HUES6 (cell line): ENCODE measurements at regions not wholly inside any gene's neighbourhood (a gene's known extent, or its start where the extent isn't known, plus 50 kb on each side); places are given as distances from the start of the nearest gene placed in this dataset.
A peak's percentile ranks its signal among the peaks of the same experiment; 100 is the strongest.
"Not testable (repeated sequence)": the region's sequence is repeated elsewhere in the genome, so short reads cannot be mapped to it uniquely, and the experiment has no call there.

ENCODE experiments used
- H3K27ac ChIP-seq: 2 replicates; pipeline ENCODE4 v1.7.0; 2013; ENCODE audit warnings: low read depth, mild to moderate bottlenecking, low read length, inconsistent platforms
- H3K27me3 ChIP-seq: 2 replicates; pipeline ENCODE4 v1.6.1; 2013; ENCODE audit warnings: low read length; ENCODE audit not compliant: control insufficient read depth, insufficient read depth
- H3K36me3 ChIP-seq: 2 replicates; pipeline ENCODE4 v1.6.1; 2013; ENCODE audit warnings: low read length; ENCODE audit not compliant: control insufficient read depth, insufficient read depth
- H3K4me1 ChIP-seq: 2 replicates; pipeline ENCODE4 v1.6.1; 2013; ENCODE audit warnings: low read length; ENCODE audit not compliant: control insufficient read depth, insufficient read depth
- H3K4me3 ChIP-seq: 2 replicates; pipeline ENCODE4 v1.5.1; 2013; ENCODE audit warnings: low read depth, low read length
- H3K9ac ChIP-seq: one replicate; pipeline ENCODE4 v1.6.1; 2013; ENCODE audit warnings: mild to moderate bottlenecking, low read length
- H3K9me3 ChIP-seq: 2 replicates; pipeline ENCODE4 v1.6.1; 2013; ENCODE audit warnings: low read depth, low read length; ENCODE audit not compliant: control insufficient read depth, insufficient read depth

GRCh38 chr9:41367301-41367700, 178.2 kb upstream of the ZNG1F start:
- H3K4me3 ChIP-seq, H3K36me3 ChIP-seq, H3K9me3 ChIP-seq: not testable (repeated sequence)

GRCh38 chr9:41361790-41362189, 172.7 kb upstream of the ZNG1F start:
- H3K27ac ChIP-seq, H3K4me3 ChIP-seq, H3K27me3 ChIP-seq, H3K9me3 ChIP-seq, H3K36me3 ChIP-seq, H3K4me1 ChIP-seq, H3K9ac ChIP-seq: not testable (repeated sequence)

More at GRCh38 chr9:41367301-41367700, 178.2 kb upstream of the ZNG1F start:
- not testable (repeated sequence) for H3K27ac ChIP-seq, H3K4me1 ChIP-seq, H3K9ac ChIP-seq, H3K27me3 ChIP-seq

GRCh38 chr9:41359116-41359515, 170.0 kb upstream of the ZNG1F start:
- not testable (repeated sequence) for H3K27me3 ChIP-seq

GRCh38 chr9:41358682-41359081, 169.6 kb upstream of the ZNG1F start:
- H3K27me3 ChIP-seq, H3K36me3 ChIP-seq, H3K4me1 ChIP-seq, H3K27ac ChIP-seq, H3K9me3 ChIP-seq: not testable (repeated sequence)
- Histone ChIP-seq H3K9ac (peak overlapping the region; percentile 26), H3K4me3 (peak overlapping the region; percentile 78)

More at GRCh38 chr9:41359116-41359515, 170.0 kb upstream of the ZNG1F start:
- H3K9me3 ChIP-seq, H3K4me1 ChIP-seq, H3K36me3 ChIP-seq, H3K9ac ChIP-seq, H3K27ac ChIP-seq: not testable (repeated sequence)
- H3K4me3 ChIP-seq, result peak overlapping the region; percentile 78

- H3K36me3 ChIP-seq, H3K4me1 ChIP-seq, H3K9me3 ChIP-seq, H3K9ac ChIP-seq, H3K27ac ChIP-seq, H3K27me3 ChIP-seq: not testable (repeated sequence)
- H3K4me3 ChIP-seq, result 0 out of 2 replicates have a peak overlapping the region, but pooled peaks have one; percentile 78
These were observed 168.8 kb upstream of the ZNG1F start for GRCh38 chr9:41357918-41358404.

GRCh38 chr9:41357350-41357748, 168.2 kb upstream of the ZNG1F start:
- H3K4me3 ChIP-seq, H3K27ac ChIP-seq: not testable (repeated sequence)

GRCh38 chr9:41356588-41357349, 167.7 kb upstream of the ZNG1F start:
- not testable (repeated sequence) for H3K9ac ChIP-seq, H3K4me1 ChIP-seq, H3K27me3 ChIP-seq, H3K27ac ChIP-seq, H3K4me3 ChIP-seq, H3K36me3 ChIP-seq, H3K9me3 ChIP-seq

More at GRCh38 chr9:41357350-41357748, 168.2 kb upstream of the ZNG1F start:
- H3K9ac ChIP-seq, H3K27me3 ChIP-seq, H3K9me3 ChIP-seq, H3K36me3 ChIP-seq, H3K4me1 ChIP-seq: not testable (repeated sequence)

- H3K27me3 ChIP-seq, H3K4me3 ChIP-seq, H3K9me3 ChIP-seq, H3K9ac ChIP-seq, H3K4me1 ChIP-seq, H3K36me3 ChIP-seq, H3K27ac ChIP-seq: not testable (repeated sequence)
These were observed 166.8 kb upstream of the ZNG1F start for GRCh38 chr9:41355712-41356450.

- H3K27me3 ChIP-seq, H3K4me3 ChIP-seq, H3K4me1 ChIP-seq, H3K36me3 ChIP-seq, H3K27ac ChIP-seq, H3K9me3 ChIP-seq, H3K9ac ChIP-seq: not testable (repeated sequence)
These were observed 165.9 kb upstream of the ZNG1F start for GRCh38 chr9:41354978-41355377.

- H3K27ac ChIP-seq, H3K27me3 ChIP-seq, H3K4me1 ChIP-seq, H3K36me3 ChIP-seq, H3K9ac ChIP-seq, H3K4me3 ChIP-seq, H3K9me3 ChIP-seq: not testable (repeated sequence)
These were observed 165.2 kb upstream of the ZNG1F start for GRCh38 chr9:41354060-41354934.

GRCh38 chr9:41353026-41353425, 163.9 kb upstream of the ZNG1F start:
- H3K36me3 ChIP-seq, H3K27ac ChIP-seq, H3K27me3 ChIP-seq, H3K4me1 ChIP-seq, H3K9me3 ChIP-seq, H3K4me3 ChIP-seq, H3K9ac ChIP-seq: not testable (repeated sequence)
